Peyer's patch (tissue), 4 donors: ENCODE measurements at regions not wholly inside any gene's neighbourhood (a gene's known extent, or its start where the extent isn't known, plus 50 kb on each side); places are given as distances from the start of the nearest gene placed in this dataset.

ENCODE experiments used
- CTCF ChIP-seq, 6 experiments: fragments of 450-650 bp in 4 of 6; fragments of 200-600 bp in 2 of 6; sonication (generic) in 1 of 6; IDR thresholded peaks; one replicate each; pipeline ENCODE4 v1.5.1; 2017 to 2019; ENCODE audit warnings: antibody characterized with exemption in 6 of 6, mild to moderate bottlenecking in 3 of 6, moderate library complexity in 1 of 6
- POLR2A ChIP-seq, 2 donors: fragments of 450-650 bp; IDR thresholded peaks; one replicate each; pipeline ENCODE4 v1.5.1; 2017; ENCODE audit warnings: antibody characterized with exemption in 2 of 2, mild to moderate bottlenecking in 2 of 2, moderate library complexity in 2 of 2

GRCh38 chr13:79880818-79881217 is 399.9 kb downstream of the NDFIP2 start:
- TF ChIP-seq POLR2A (IDR thresholded peaks at IDR 0.05): no peak
- no peak for TF ChIP-seq CTCF (IDR thresholded peaks at IDR 0.05)
